ENCODE measurements at regions not wholly inside any gene's neighbourhood (a gene's known extent, or its start where the extent isn't known, plus 50 kb on each side); places are given as distances from the start of the nearest gene placed in this dataset.

DNA sequence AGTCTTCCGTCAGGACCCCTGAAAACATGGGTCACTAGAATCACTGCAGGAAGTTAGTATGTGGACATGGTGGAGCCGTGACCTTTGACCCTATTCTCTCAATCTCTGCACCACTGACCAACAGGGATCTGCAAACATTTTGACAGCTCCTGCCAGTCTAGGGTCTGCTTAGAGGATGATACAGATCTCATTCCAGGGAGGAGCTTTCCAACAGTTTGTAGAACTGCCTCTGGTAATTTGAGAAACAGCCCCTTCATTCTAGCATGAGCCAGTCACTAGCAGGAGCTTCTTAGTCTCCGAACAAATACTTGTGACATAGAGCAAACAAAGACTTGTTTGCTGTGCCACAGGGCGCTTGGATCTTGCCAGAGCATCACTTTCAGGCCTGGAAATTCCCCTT lies 270.3 kb upstream of the CFAP20DC start:
- FAIRE-seq (no peak), DNase-seq (ENCODE audit: insufficient read length, low spot score) (no peak)
- TF ChIP-seq POLR2A (IDR thresholded peaks at IDR 0.05; ENCODE audit: low read depth, low read length), result no peak
- TF ChIP-seq POU2F2 (IDR thresholded peaks at IDR 0.05; ENCODE audit: low read depth, low read length), result no peak
- no peak for TF ChIP-seq TAF1 (IDR thresholded peaks at IDR 0.05; ENCODE audit: low read depth, low read length)
- TF ChIP-seq SPI1 (IDR thresholded peaks at IDR 0.05; ENCODE audit: low read depth, low read length), result no peak
- TF ChIP-seq PAX5 (IDR thresholded peaks at IDR 0.05; ENCODE audit: insufficient read depth, low read length, severe bottlenecking), result no peak
- TF ChIP-seq POLR2AphosphoS5 (IDR thresholded peaks at IDR 0.05; ENCODE audit: low read depth, low read length), result no peak

DNA sequence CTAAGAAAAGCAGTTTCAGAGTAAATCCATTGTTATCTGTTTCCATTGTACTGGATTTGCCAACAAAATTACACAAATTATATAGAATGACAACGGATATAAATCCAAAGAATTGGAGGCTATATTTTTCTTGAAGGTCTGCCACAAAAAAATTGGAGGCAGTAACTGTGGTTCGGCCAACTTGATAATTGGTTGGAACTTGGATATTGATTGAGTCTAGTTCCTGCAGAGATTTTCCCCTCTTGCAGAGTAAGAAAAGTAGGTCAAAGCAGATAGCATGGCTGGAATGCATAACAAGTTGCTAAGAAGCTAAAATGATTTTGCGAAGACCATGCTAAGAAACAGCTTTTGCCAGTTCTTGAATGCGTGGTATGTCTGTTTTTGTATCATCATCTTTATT lies 269.6 kb upstream of the CFAP20DC start:
- TF ChIP-seq POU2F2 (IDR thresholded peaks at IDR 0.05; ENCODE audit: low read depth, low read length) (no peak), PAX5 (IDR thresholded peaks at IDR 0.05; ENCODE audit: insufficient read depth, low read length, severe bottlenecking) (no peak), POLR2AphosphoS5 (IDR thresholded peaks at IDR 0.05; ENCODE audit: low read depth, low read length) (no peak), SPI1 (IDR thresholded peaks at IDR 0.05; ENCODE audit: low read depth, low read length) (no peak), TAF1 (IDR thresholded peaks at IDR 0.05; ENCODE audit: low read depth, low read length) (no peak), POLR2A (IDR thresholded peaks at IDR 0.05; ENCODE audit: low read depth, low read length) (no peak)
- no peak for FAIRE-seq
- no peak for DNase-seq (ENCODE audit: insufficient read length, low spot score)

DNA sequence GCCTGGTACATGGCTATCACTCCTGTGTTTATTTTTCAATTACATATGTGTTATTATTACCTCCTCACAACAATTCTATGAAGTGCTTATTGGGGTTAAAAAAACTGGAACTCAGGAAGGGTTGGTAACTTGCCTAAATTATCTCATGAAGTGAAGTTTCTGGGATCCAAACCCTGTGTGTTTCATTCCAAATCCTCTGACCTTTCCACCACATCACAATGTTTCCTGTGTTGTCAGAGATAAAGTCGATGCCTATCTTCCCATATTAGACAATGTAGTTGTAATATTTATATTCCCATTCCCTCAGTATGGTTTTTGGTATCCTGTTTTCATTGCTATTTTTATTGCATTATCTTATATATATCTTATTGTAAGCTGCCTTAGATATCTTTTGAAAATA lies 269.1 kb upstream of the CFAP20DC start:
- FAIRE-seq (no peak), DNase-seq (ENCODE audit: insufficient read length, low spot score) (no peak)
- no peak for TF ChIP-seq PAX5 (IDR thresholded peaks at IDR 0.05; ENCODE audit: insufficient read depth, low read length, severe bottlenecking)
- TF ChIP-seq POU2F2 (IDR thresholded peaks at IDR 0.05; ENCODE audit: low read depth, low read length), result no peak
- no peak for TF ChIP-seq TAF1 (IDR thresholded peaks at IDR 0.05; ENCODE audit: low read depth, low read length)
- TF ChIP-seq POLR2AphosphoS5 (IDR thresholded peaks at IDR 0.05; ENCODE audit: low read depth, low read length), result no peak

DNA sequence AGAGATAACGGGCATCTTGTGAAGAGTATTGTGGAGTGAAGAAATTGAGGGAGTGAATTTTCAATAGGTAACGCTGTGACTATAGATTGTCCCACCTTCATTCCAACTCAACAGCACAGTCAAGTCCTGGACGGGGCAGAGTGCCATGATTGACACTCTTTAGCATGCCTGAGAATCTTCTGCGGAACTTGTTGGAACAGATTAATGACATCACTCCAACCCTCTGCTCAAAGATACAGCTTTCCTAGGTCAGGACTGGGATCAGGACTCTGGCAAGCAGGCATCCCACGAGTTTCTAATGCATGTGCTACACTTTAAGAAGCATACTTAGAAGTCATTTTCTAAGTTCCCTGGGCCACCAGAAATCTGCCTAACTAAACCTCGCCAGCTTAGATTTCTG lies 267.6 kb upstream of the CFAP20DC start:
- no peak for DNase-seq (ENCODE audit: insufficient read length, low spot score)
- no peak for FAIRE-seq
- TF ChIP-seq POLR2AphosphoS5 (IDR thresholded peaks at IDR 0.05; ENCODE audit: low read depth, low read length) (no peak), PAX5 (IDR thresholded peaks at IDR 0.05; ENCODE audit: insufficient read depth, low read length, severe bottlenecking) (no peak), TAF1 (IDR thresholded peaks at IDR 0.05; ENCODE audit: low read depth, low read length) (no peak), POLR2A (IDR thresholded peaks at IDR 0.05; ENCODE audit: low read depth, low read length) (no peak), SPI1 (IDR thresholded peaks at IDR 0.05; ENCODE audit: low read depth, low read length) (no peak), POU2F2 (IDR thresholded peaks at IDR 0.05; ENCODE audit: low read depth, low read length) (no peak)

DNA sequence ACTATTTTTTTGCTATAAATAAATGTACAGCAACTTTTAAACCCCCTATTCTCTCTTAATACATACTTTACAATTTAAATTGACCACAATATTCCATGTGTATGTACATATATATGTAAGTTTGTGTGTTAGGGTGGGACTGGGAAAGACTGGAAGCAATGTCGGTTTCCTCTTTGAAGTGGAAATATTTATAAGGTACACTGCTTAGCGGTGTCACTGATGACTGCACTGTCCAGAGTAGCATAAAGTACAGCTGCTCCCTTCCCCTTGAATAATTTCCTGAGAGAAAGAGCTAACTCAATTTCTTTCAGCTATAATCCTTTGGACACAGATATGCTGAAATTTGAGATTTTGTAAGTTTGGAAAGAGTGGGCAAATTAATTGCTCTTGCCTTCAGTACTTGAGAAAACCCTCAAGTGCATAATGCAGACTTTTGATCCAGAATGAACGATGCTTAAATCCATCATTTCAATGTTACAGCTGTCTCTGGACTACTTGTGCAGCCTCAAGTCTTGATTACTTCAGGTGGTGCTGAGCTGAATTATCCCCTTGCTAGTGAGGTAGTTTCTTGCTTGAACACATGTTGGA lies 267.0 kb upstream of the CFAP20DC start:
- TF ChIP-seq POU2F2 (IDR thresholded peaks at IDR 0.05; ENCODE audit: low read depth, low read length), result no peak
- no peak for TF ChIP-seq TAF1 (IDR thresholded peaks at IDR 0.05; ENCODE audit: low read depth, low read length)
- no peak for TF ChIP-seq POLR2A (IDR thresholded peaks at IDR 0.05; ENCODE audit: low read depth, low read length)
- DNase-seq (ENCODE audit: insufficient read length, low spot score) (no peak), FAIRE-seq (no peak)

DNA sequence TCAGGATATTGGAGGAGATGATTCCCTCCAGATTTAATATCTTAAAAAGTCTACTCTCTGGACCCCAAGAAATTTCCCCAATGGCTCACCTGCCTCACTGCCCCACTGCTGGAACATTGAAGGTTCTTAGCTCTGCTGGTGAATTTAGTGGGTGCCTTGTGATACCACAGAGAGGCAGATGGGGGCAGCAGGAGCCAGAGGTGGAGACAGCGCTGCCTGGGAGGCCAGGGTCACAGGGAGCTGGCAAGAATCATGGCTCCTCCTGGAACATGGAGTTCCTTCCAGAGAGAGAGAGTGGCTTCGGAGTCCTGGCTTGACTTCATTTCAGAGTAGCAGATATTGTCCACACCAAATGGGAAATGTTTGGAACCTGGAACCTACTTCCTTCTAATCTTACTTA lies 263.5 kb upstream of the CFAP20DC start:
- DNase-seq (ENCODE audit: insufficient read length, low spot score), result peak; percentile 17
- peak; percentile 47 for FAIRE-seq
- no peak for TF ChIP-seq TAF1 (IDR thresholded peaks at IDR 0.05; ENCODE audit: low read depth, low read length)
- no peak for TF ChIP-seq POLR2A (IDR thresholded peaks at IDR 0.05; ENCODE audit: low read depth, low read length)
- TF ChIP-seq POLR2AphosphoS5 (IDR thresholded peaks at IDR 0.05; ENCODE audit: low read depth, low read length), result no peak
- TF ChIP-seq PAX5 (IDR thresholded peaks at IDR 0.05; ENCODE audit: insufficient read depth, low read length, severe bottlenecking), result no peak
- no peak for TF ChIP-seq POU2F2 (IDR thresholded peaks at IDR 0.05; ENCODE audit: low read depth, low read length)
- TF ChIP-seq SPI1 (IDR thresholded peaks at IDR 0.05; ENCODE audit: low read depth, low read length), result no peak

DNA sequence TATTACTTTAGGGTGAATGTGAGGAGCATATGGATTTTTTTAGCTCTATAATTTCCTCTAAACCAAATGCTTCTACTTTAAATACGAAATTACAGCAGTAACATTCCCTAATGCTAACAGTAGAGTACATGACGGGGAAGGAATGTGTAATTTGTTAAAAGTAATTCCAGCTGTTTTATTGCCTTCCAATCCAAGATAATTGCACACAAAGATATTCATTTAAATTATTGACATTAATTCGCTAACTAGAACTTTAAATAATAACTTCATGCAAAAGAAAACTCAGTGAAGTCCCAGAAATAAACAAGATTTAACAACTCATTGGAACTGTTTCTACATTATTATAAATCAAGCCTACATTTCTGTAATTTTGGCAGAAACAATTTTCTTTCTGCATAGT lies 261.4 kb upstream of the CFAP20DC start:
- TF ChIP-seq POLR2AphosphoS5 (IDR thresholded peaks at IDR 0.05; ENCODE audit: low read depth, low read length), result no peak
- TF ChIP-seq SPI1 (IDR thresholded peaks at IDR 0.05; ENCODE audit: low read depth, low read length), result no peak
- TF ChIP-seq PAX5 (IDR thresholded peaks at IDR 0.05; ENCODE audit: insufficient read depth, low read length, severe bottlenecking), result no peak
- TF ChIP-seq TAF1 (IDR thresholded peaks at IDR 0.05; ENCODE audit: low read depth, low read length), result no peak
- TF ChIP-seq POU2F2 (IDR thresholded peaks at IDR 0.05; ENCODE audit: low read depth, low read length), result no peak
- TF ChIP-seq POLR2A (IDR thresholded peaks at IDR 0.05; ENCODE audit: low read depth, low read length), result no peak
- FAIRE-seq (no peak), DNase-seq (ENCODE audit: insufficient read length, low spot score) (no peak)

DNA sequence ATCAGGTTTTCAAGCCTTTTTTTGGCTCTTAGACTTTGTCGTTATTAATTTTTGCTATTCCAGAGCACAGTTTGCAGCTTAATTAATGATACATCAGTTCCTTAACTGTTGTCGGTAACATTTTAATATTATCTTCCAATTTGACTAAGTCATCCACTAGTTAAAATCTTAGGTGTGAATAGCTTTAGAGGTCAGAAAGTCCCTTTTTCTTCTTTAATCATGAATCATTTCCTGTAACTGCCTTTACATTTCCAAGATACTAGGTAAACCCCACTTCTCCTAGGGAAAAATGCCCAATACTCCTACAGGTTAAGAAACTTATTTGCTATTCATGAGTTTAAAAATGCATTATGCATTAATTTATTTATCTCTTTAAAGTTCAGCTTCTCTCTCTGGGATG lies 260.9 kb upstream of the CFAP20DC start:
- FAIRE-seq (no peak), DNase-seq (ENCODE audit: insufficient read length, low spot score) (no peak)
- TF ChIP-seq POLR2AphosphoS5 (IDR thresholded peaks at IDR 0.05; ENCODE audit: low read depth, low read length), result no peak
- TF ChIP-seq SPI1 (IDR thresholded peaks at IDR 0.05; ENCODE audit: low read depth, low read length), result no peak
- TF ChIP-seq PAX5 (IDR thresholded peaks at IDR 0.05; ENCODE audit: insufficient read depth, low read length, severe bottlenecking), result no peak
- TF ChIP-seq POLR2A (IDR thresholded peaks at IDR 0.05; ENCODE audit: low read depth, low read length), result no peak
- no peak for TF ChIP-seq POU2F2 (IDR thresholded peaks at IDR 0.05; ENCODE audit: low read depth, low read length)
- TF ChIP-seq TAF1 (IDR thresholded peaks at IDR 0.05; ENCODE audit: low read depth, low read length), result no peak

DNA sequence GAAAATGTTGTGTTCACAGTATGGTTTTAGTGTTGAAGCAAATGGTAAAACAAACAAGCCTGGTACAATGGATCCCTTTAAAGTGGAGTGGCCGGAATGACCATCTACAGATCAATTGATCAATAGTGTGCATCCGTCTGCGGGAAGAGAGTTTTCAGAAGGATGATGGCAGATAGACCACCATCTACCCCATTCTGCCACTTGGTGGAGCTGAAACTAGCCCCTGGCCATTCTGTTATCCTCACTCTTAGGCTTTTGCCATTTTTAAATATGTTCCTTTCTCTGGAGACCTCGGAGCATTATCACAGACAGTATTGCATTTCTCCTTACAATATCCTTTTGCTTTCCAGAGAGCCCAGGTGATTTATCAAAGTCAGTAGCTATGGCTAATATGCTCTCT lies 258.9 kb upstream of the CFAP20DC start:
- no peak for TF ChIP-seq POU2F2 (IDR thresholded peaks at IDR 0.05; ENCODE audit: low read depth, low read length)
- TF ChIP-seq TAF1 (IDR thresholded peaks at IDR 0.05; ENCODE audit: low read depth, low read length), result no peak
- no peak for TF ChIP-seq POLR2AphosphoS5 (IDR thresholded peaks at IDR 0.05; ENCODE audit: low read depth, low read length)
- TF ChIP-seq POLR2A (IDR thresholded peaks at IDR 0.05; ENCODE audit: low read depth, low read length), result no peak
- TF ChIP-seq PAX5 (IDR thresholded peaks at IDR 0.05; ENCODE audit: insufficient read depth, low read length, severe bottlenecking), result no peak
- TF ChIP-seq SPI1 (IDR thresholded peaks at IDR 0.05; ENCODE audit: low read depth, low read length), result no peak
- FAIRE-seq (no peak), DNase-seq (ENCODE audit: insufficient read length, low spot score) (no peak)

DNA sequence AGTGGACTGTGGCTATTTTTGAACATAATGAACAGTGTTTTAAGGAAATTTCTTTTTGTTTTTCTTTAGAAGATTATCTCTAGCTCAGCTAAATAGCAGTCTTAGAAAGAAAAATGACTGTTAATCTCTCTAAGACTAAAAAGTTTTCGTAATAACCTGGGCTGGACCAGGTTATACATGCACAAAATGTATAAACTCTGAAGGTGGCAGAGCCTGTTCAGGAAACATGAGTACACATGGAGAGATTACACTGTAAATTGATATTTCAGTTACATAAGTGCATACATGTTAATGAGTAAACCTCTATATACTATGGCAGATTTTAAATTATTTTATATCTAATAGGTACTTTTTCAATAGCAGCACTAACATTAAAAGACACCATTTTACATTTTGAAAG lies 258.2 kb upstream of the CFAP20DC start:
- DNase-seq (ENCODE audit: insufficient read length, low spot score), result no peak
- TF ChIP-seq POLR2A (IDR thresholded peaks at IDR 0.05; ENCODE audit: low read depth, low read length), result no peak
- TF ChIP-seq POLR2AphosphoS5 (IDR thresholded peaks at IDR 0.05; ENCODE audit: low read depth, low read length), result no peak
- no peak for TF ChIP-seq SPI1 (IDR thresholded peaks at IDR 0.05; ENCODE audit: low read depth, low read length)
- TF ChIP-seq TAF1 (IDR thresholded peaks at IDR 0.05; ENCODE audit: low read depth, low read length), result no peak
- TF ChIP-seq PAX5 (IDR thresholded peaks at IDR 0.05; ENCODE audit: insufficient read depth, low read length, severe bottlenecking), result no peak
- no peak for TF ChIP-seq POU2F2 (IDR thresholded peaks at IDR 0.05; ENCODE audit: low read depth, low read length)
- FAIRE-seq, result no peak

Data from GM12891 (cell line).